ENCODE measurements at regions not wholly inside any gene's neighbourhood (a gene's known extent, or its start where the extent isn't known, plus 50 kb on each side); places are given as distances from the start of the nearest gene placed in this dataset.

DNA sequence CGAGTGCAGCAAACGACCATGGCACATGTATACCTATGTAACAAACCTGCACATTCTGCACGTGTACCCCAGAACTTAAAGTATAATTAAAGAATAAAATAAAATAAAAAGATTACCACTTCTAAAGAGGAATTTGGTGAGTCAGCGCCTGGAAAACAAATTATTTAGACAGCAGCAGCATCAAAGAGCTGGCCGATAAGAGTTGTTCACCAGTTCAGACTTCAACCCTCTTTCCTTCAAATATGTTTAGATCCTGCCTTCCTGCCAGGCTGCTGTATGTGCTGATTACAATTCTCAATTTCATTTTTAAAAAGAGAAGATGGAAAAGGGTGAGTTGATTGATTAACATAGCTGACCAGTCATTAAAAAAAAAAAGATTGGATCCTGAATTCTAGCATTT is 672.0 kb upstream of the NRP1 start:
- intact Hi-C loops (cut with DNase I): no loop called here
- Histone ChIP-seq H3K27me3 (peaks cover 6% of the 10 kb centered on the region), H3K4me3 (no peak overlapping the region), H3K4me1 (replicated peaks in 1 of 2) (no peaks in the 10 kb centered on the region), H3K27ac (no peak overlapping the region), H3K36me3 (replicated peaks in 1 of 2) (no peaks in the 10 kb centered on the region), H3K9me3 (replicated peaks in 1 of 3) (no peaks in the 10 kb centered on the region)
- 74 to 82% (median 79%) methylated on average over 5 of the region's 5 CpGs for WGBS, 4 donors
- DNase-seq: no peak
- TF ChIP-seq, protein P1, sequence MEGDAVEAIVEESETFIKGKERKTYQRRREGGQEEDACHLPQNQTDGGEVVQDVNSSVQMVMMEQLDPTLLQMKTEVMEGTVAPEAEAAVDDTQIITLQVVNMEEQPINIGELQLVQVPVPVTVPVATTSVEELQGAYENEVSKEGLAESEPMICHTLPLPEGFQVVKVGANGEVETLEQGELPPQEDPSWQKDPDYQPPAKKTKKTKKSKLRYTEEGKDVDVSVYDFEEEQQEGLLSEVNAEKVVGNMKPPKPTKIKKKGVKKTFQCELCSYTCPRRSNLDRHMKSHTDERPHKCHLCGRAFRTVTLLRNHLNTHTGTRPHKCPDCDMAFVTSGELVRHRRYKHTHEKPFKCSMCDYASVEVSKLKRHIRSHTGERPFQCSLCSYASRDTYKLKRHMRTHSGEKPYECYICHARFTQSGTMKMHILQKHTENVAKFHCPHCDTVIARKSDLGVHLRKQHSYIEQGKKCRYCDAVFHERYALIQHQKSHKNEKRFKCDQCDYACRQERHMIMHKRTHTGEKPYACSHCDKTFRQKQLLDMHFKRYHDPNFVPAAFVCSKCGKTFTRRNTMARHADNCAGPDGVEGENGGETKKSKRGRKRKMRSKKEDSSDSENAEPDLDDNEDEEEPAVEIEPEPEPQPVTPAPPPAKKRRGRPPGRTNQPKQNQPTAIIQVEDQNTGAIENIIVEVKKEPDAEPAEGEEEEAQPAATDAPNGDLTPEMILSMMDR (IDR thresholded peaks at IDR 0.05): no peak
- no peak for TF ChIP-seq POLR2A (IDR thresholded peaks at IDR 0.05)

DNA sequence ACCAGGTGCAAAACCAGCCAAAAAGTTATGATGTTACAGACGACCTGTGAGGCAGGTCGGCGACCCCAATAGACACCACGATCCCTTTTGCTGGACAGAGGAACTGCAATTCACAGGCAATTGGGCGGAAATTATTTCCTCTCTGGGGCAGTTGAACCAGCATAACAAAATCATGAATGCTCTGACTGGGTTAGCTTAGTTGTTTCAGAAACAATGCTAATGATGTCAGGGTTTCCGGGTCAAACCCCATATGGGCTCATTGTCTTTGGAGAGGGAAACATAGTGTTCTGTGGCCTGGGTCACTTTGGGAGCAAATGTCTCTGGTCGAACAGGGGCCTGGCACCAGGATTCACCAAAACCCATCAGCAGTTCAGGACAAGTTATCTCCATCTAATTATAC is 669.1 kb upstream of the NRP1 start:
- intact Hi-C loops (cut with DNase I): no loop called here
- no peaks in the 10 kb centered on the region for H3K9me3 ChIP-seq (replicated peaks in 1 of 3)

DNA sequence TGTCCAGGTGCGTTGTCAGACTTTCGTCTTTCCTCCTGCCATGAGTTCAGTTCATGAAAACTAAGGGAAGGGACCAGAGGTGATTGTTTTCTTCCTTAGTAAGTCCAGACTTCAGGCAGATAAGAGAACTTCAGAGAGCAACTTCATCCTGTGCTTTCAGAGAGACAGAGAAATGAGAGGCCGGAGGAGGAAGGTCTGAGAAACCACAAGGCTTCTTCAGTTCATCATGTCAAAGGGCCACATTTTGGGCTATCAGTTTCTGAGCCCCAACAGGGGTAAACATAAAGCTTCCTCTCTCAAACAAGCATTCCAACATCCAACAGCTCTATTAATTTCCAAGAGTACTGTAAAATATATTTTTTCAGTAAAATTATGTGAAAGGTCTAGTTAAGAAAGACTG is 668.4 kb upstream of the NRP1 start:
- Histone ChIP-seq H3K4me3 (no peak overlapping the region), H3K27ac (no peak overlapping the region), H3K4me1 (replicated peaks in 1 of 2) (no peaks in the 10 kb centered on the region), H3K36me3 (replicated peaks in 1 of 2) (no peaks in the 10 kb centered on the region), H3K27me3 (peaks cover 3% of the 10 kb centered on the region), H3K9me3 (replicated peaks in 1 of 3) (no peaks in the 10 kb centered on the region)
- TF ChIP-seq POLR2A (IDR thresholded peaks at IDR 0.05): no peak
- TF ChIP-seq, protein P1 (IDR thresholded peaks at IDR 0.05): no peak
- DNase-seq: no peak
- 88 to 91% (median 89%) methylated on average over 3 of the region's 3 CpGs for WGBS, 4 donors
- intact Hi-C loops (cut with DNase I): no loop called here

More for the DNA sequence above, 669.1 kb upstream of the NRP1 start:
- Histone ChIP-seq H3K4me1 (replicated peaks in 1 of 2) (no peaks in the 10 kb centered on the region), H3K36me3 (replicated peaks in 1 of 2) (no peaks in the 10 kb centered on the region), H3K27me3 (peaks cover 3% of the 10 kb centered on the region), H3K27ac (no peak overlapping the region), H3K4me3 (no peak overlapping the region)
- peak in 1 of 7 donors; percentile 54 for DNase-seq
- 82 to 90% (median 86%) methylated on average over 7 of the region's 7 CpGs for WGBS, 4 donors
- TF ChIP-seq POLR2A (IDR thresholded peaks at IDR 0.05): no peak
- TF ChIP-seq, protein P1 (IDR thresholded peaks at IDR 0.05): no peak

DNA sequence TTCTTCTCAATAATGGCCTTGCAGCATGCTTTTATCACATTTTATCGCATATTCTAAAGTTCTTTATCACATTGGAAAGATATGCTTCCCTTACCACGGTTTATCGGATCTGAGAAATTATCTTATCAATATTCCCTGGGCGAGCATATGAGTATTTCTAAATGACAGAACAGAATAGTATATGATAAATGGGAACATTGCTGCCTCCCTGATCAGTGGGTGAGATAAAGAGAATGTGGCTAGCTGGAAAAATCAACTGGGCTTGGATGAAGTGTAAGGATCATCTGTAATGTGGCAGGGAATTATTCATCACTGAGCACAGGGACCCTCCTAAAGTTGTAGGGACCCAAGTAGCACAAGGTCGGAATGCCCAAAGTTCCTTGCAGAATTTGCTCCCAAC is 667.4 kb upstream of the NRP1 start:
- Histone ChIP-seq H3K4me3 (no peak overlapping the region), H3K27me3 (no peaks in the 10 kb centered on the region), H3K27ac (no peak overlapping the region), H3K4me1 (replicated peaks in 1 of 2) (no peaks in the 10 kb centered on the region), H3K9me3 (replicated peaks in 1 of 3) (no peaks in the 10 kb centered on the region), H3K36me3 (replicated peaks in 1 of 2) (no peaks in the 10 kb centered on the region)
- TF ChIP-seq POLR2A (IDR thresholded peaks at IDR 0.05): no peak
- TF ChIP-seq, protein P1 (IDR thresholded peaks at IDR 0.05): no peak
- WGBS, 4 donors: 64 to 73% (median 69%) methylated on average over 5 of the region's 5 CpGs
- intact Hi-C loops (cut with DNase I): no loop called here
- no peak for DNase-seq

Data from adrenal gland (tissue), 9 donors.